CD14-positive monocyte (primary cell): ENCODE measurements at regions not wholly inside any gene's neighbourhood (a gene's known extent, or its start where the extent isn't known, plus 50 kb on each side); places are given as distances from the start of the nearest gene placed in this dataset.
A peak's percentile ranks its signal among the peaks of the same experiment; 100 is the strongest.

Experiments
- DNase-seq, 3 donors: peaks; one replicate each; pipeline ENCODE4 v3.0.0-alpha.2; 2011 to 2022
- H2AFZ ChIP-seq: 2 replicates; pipeline ENCODE4 v1.6.0; 2012; ENCODE audit warnings: mild to moderate bottlenecking, low read depth, low read length, inconsistent platforms; ENCODE audit not compliant: insufficient read depth, poor library complexity, severe bottlenecking
- H3K27ac ChIP-seq, 2 donors: 1 replicate in 1 of 2; 2 replicates in 1 of 2; pipeline ENCODE4 v1.5.1; 2012 to 2013; ENCODE audit warnings: low read length in 2 of 2, control low read depth in 1 of 2, inconsistent platforms in 1 of 2, low read depth in 1 of 2, mild to moderate bottlenecking in 1 of 2
- H3K27me3 ChIP-seq, 2 donors: one replicate each; pipeline versions ENCODE4 v1.6.0 to v1.6.1; 2011 to 2013; ENCODE audit warnings: low read length in 2 of 2; ENCODE audit not compliant: control insufficient read depth in 2 of 2, insufficient read depth in 2 of 2
- H3K36me3 ChIP-seq, 2 donors: replicated peaks in 1 of 2; 1 replicate in 1 of 2; 2 replicates in 1 of 2; pipeline versions ENCODE4 v1.5.1 to v1.6.1; 2012 to 2013; ENCODE audit warnings: low read length in 2 of 2, control low read depth in 1 of 2, inconsistent platforms in 1 of 2, mild to moderate bottlenecking in 1 of 2; ENCODE audit not compliant: insufficient read depth in 2 of 2, control insufficient read depth in 1 of 2
- H3K4me1 ChIP-seq, 2 donors: 1 replicate in 1 of 2; 2 replicates in 1 of 2; pipeline versions ENCODE4 v1.5.1 to v1.6.1; 2012 to 2013; ENCODE audit warnings: low read length in 2 of 2, control low read depth in 1 of 2, inconsistent platforms in 1 of 2, mild to moderate bottlenecking in 1 of 2, moderate library complexity in 1 of 2; ENCODE audit not compliant: insufficient read depth in 2 of 2, control insufficient read depth in 1 of 2
- H3K4me2 ChIP-seq: replicated peaks from 2 replicates; pipeline ENCODE3; 2012; ENCODE audit warnings: low read length, moderate library complexity, mild to moderate bottlenecking; ENCODE audit not compliant: poor library complexity, severe bottlenecking; ENCODE audit errors: extremely low read depth
- H3K4me3 ChIP-seq, 3 experiments: fragments of 200-600 bp in 1 of 3; sonication (generic) in 1 of 3; replicated peaks in 1 of 3; 1 replicate in 2 of 3; 2 replicates in 1 of 3; pipeline ENCODE4 v1.5.1; 2011 to 2013; ENCODE audit warnings: low read length in 3 of 3, mild to moderate bottlenecking in 3 of 3, control low read depth in 2 of 3, low read depth in 2 of 3, inconsistent platforms in 1 of 3, moderate library complexity in 1 of 3
- H3K79me2 ChIP-seq: 2 replicates; pipeline ENCODE4 v1.6.0; 2012; ENCODE audit warnings: mild to moderate bottlenecking, control low read depth, inconsistent platforms, low read length, moderate library complexity; ENCODE audit not compliant: insufficient read depth
- H3K9ac ChIP-seq: 2 replicates; pipeline ENCODE4 v1.6.0; 2017; ENCODE audit warnings: low read length, mild to moderate bottlenecking; ENCODE audit not compliant: insufficient read depth, poor library complexity, severe bottlenecking
- H3K9me3 ChIP-seq, 2 donors: replicated peaks in 1 of 2; 1 replicate in 1 of 2; 2 replicates in 1 of 2; pipeline versions ENCODE4 v1.5.1 to v1.6.1; 2012 to 2013; ENCODE audit warnings: low read length in 2 of 2, control low read depth in 1 of 2; ENCODE audit not compliant: control insufficient read depth in 1 of 2, insufficient read depth in 1 of 2
- H4K20me1 ChIP-seq: 2 replicates; pipeline ENCODE4 v1.6.0; 2012; ENCODE audit warnings: mild to moderate bottlenecking, low read length, control low read depth, moderate library complexity; ENCODE audit not compliant: insufficient read depth
- H3K27ac Mint-ChIP-seq, 7 donors: one replicate each; pipeline ENCODE4 v1.8.0; 2020; ENCODE audit warnings: mild to moderate bottlenecking in 7 of 7, mixed read lengths in 7 of 7, moderate library complexity in 6 of 7, inconsistent platforms in 2 of 7
- H3K27me3 Mint-ChIP-seq, 3 donors: one replicate each; pipeline ENCODE4 v1.8.0; 2021 to 2022; ENCODE audit warnings: low read depth in 3 of 3, mild to moderate bottlenecking in 3 of 3, mixed read lengths in 3 of 3, moderate library complexity in 3 of 3, inconsistent platforms in 1 of 3
- H3K36me3 Mint-ChIP-seq, 2 donors: one replicate each; pipeline ENCODE4 v1.8.0; 2020; ENCODE audit warnings: mixed read lengths in 2 of 2, inconsistent platforms in 1 of 2, mild to moderate bottlenecking in 1 of 2
- H3K4me1 Mint-ChIP-seq: one replicate; pipeline ENCODE4 v1.8.0; 2020; ENCODE audit warnings: mild to moderate bottlenecking, mixed read lengths
- H3K4me3 Mint-ChIP-seq, 2 donors: one replicate each; pipeline ENCODE4 v1.8.0; 2020; ENCODE audit warnings: mild to moderate bottlenecking in 2 of 2, mixed read lengths in 2 of 2, moderate library complexity in 1 of 2
- H3K9me3 Mint-ChIP-seq, 7 donors: one replicate each; pipeline ENCODE4 v1.8.0; 2020 to 2022; ENCODE audit warnings: mixed read lengths in 7 of 7, mild to moderate bottlenecking in 6 of 7, moderate library complexity in 6 of 7, inconsistent platforms in 2 of 7
- WGBS: methylation state at CpG from one replicate; pipeline ENCODE4 v1.1.5; 2013; ENCODE audit warnings: missing lambda C conversion rate; ENCODE audit not compliant: insufficient coverage; 5-methylcytosine and 5-hydroxymethylcytosine counted together
- intact Hi-C, 2 donors: fragments of 100-400 bp; cut with micrococcal nuclease; formaldehyde crosslinking; loops; one replicate each; pipeline versions ENCODE4 v1.15.0 to v1.15.1; 2023
- TF ChIP-seq, protein P1 (sequence below): fragments of 200-600 bp; IDR thresholded peaks from one replicate; pipeline ENCODE4 v1.8.0; 2022; ENCODE audit warnings: antibody characterized with exemption, mild to moderate bottlenecking

DNA sequence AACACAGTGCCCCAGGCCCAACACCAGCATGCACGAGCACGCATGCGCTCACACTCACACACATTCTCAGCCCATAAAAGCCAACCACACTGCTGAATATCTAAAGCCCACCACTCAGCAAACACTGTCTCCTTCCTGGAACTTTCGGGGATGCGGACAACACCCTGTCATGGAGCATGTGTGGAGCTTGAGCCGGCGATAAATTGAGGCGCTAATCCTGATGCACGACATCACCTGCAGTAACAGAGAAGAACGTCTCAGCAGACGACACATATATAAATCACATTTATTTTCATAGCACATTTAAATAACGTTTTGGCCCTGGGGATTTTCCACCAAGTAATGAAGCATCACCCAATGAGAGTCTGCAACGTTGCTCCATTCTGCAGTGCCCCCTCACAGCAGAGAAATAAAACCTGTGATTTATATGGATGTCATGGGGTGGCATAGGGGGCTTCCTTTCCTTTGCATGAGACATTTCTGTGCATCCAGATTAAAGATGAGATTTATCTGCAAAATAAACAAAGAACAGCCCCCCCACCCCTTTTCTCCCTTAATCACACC, 267.7 kb upstream of the NFE2L3 start:
- TF ChIP-seq, protein P1, sequence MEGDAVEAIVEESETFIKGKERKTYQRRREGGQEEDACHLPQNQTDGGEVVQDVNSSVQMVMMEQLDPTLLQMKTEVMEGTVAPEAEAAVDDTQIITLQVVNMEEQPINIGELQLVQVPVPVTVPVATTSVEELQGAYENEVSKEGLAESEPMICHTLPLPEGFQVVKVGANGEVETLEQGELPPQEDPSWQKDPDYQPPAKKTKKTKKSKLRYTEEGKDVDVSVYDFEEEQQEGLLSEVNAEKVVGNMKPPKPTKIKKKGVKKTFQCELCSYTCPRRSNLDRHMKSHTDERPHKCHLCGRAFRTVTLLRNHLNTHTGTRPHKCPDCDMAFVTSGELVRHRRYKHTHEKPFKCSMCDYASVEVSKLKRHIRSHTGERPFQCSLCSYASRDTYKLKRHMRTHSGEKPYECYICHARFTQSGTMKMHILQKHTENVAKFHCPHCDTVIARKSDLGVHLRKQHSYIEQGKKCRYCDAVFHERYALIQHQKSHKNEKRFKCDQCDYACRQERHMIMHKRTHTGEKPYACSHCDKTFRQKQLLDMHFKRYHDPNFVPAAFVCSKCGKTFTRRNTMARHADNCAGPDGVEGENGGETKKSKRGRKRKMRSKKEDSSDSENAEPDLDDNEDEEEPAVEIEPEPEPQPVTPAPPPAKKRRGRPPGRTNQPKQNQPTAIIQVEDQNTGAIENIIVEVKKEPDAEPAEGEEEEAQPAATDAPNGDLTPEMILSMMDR: no peak
- H3K79me2 ChIP-seq: no peaks in the 10 kb centered on the region
- DNase-seq: no peak
- H2AFZ ChIP-seq: no peak overlapping the region
- no peaks in the 10 kb centered on the region for H3K4me1 Mint-ChIP-seq
- no peak overlapping the region for H3K27ac Mint-ChIP-seq
- no peaks in the 10 kb centered on the region for H3K9me3 ChIP-seq
- H3K4me1 ChIP-seq: no peaks in the 10 kb centered on the region
- no peak overlapping the region for H3K27ac ChIP-seq
- H4K20me1 ChIP-seq: no peaks in the 10 kb centered on the region
- no peaks in the 10 kb centered on the region for H3K36me3 ChIP-seq
- no peak overlapping the region for H3K4me2 ChIP-seq
- intact Hi-C loops: no loop called here
- 96% methylated on average over 11 of the region's 13 CpGs for WGBS
- no peak overlapping the region for H3K9ac ChIP-seq
- peaks cover 46 to 73% of the 10 kb centered on the region in 2 donors for H3K27me3 ChIP-seq
- H3K4me3 ChIP-seq: no peak overlapping the region
- H3K4me3 Mint-ChIP-seq: peak overlapping the region in 1 of 2 donors; percentile 39
- peaks cover 32 to 66% (median 45%) of the 10 kb centered on the region in 3 donors for H3K27me3 Mint-ChIP-seq
- H3K9me3 Mint-ChIP-seq: peaks cover 0 to 4% (median 0%) of the 10 kb centered on the region in 7 donors
- no peaks in the 10 kb centered on the region for H3K36me3 Mint-ChIP-seq

DNA sequence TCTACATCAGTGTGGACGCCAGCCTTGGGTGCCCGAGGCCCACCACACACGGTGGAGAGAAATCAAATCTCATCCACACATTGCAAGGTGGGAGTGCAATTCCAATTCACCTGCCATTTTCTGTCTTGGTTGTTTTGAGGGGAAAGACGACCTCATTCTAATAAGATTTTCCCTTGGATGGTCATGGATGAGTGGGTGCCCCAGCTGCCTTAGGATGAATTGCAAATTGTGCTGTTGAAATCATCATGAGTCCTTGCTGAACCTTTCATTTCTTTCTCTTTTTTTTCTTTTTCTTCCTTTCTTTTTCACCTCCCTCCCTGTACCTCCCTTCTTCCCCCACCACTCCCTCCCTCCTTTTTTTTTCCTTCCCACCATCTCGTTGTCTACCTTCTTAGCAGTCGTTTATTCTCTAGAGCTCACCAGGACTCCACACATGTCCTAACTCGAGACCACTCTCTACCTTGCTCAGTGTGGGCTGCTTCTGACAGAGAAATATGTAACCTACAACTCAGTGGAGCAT, 266.9 kb upstream of the NFE2L3 start:
- peaks cover 46 to 78% of the 10 kb centered on the region in 2 donors for H3K27me3 ChIP-seq
- no peak overlapping the region for H3K4me3 ChIP-seq
- no peaks in the 10 kb centered on the region for H3K79me2 ChIP-seq
- H3K27ac ChIP-seq: no peak overlapping the region
- no peaks in the 10 kb centered on the region for H3K36me3 ChIP-seq
- no peaks in the 10 kb centered on the region for H3K9me3 ChIP-seq
- WGBS: 98% methylated on average over 2 of the region's 7 CpGs
- H3K4me2 ChIP-seq: no peak overlapping the region
- Mint-ChIP-seq H3K27ac (no peak overlapping the region), H3K4me3 (peak overlapping the region in 1 of 2 donors; percentile 28), H3K27me3 (peaks cover 36 to 72% (median 46%) of the 10 kb centered on the region in 3 donors), H3K9me3 (peaks cover 0 to 4% (median 0%) of the 10 kb centered on the region in 7 donors), H3K4me1 (no peaks in the 10 kb centered on the region), H3K36me3 (no peaks in the 10 kb centered on the region)
- no peaks in the 10 kb centered on the region for H3K4me1 ChIP-seq
- DNase-seq: no peak
- H4K20me1 ChIP-seq: no peaks in the 10 kb centered on the region
- TF ChIP-seq, protein P1: no peak
- H3K9ac ChIP-seq: no peak overlapping the region
- H2AFZ ChIP-seq: no peak overlapping the region
- intact Hi-C loops: no loop called here
